Keratinocyte (primary cell): ENCODE measurements at regions not wholly inside any gene's neighbourhood (a gene's known extent, or its start where the extent isn't known, plus 50 kb on each side); places are given as distances from the start of the nearest gene placed in this dataset.
"Not testable (repeated sequence)": the region's sequence is repeated elsewhere in the genome, so short reads cannot be mapped to it uniquely, and the experiment has no call there.

ENCODE experiments used
- DNase-seq: peaks from one replicate; pipeline ENCODE4 v3.0.0-alpha.2; 2011; ENCODE audit warnings: low read depth, missing footprints, low spot score
- FAIRE-seq: peaks from 2 replicates; lab custom pipeline; 2011; peaks lifted over from hg19 to GRCh38; lab: Jason Lieb, UNC
- H2AFZ ChIP-seq: 2 replicates; pipeline ENCODE4 v1.6.0; 2012; ENCODE audit warnings: low read length, control low read depth, inconsistent platforms; ENCODE audit not compliant: control insufficient read depth
- H3K27ac ChIP-seq: 2 replicates; pipeline ENCODE4 v1.5.1; 2011; ENCODE audit warnings: low read length; ENCODE audit not compliant: control insufficient read depth, insufficient read depth
- H3K27me3 ChIP-seq: 3 replicates; pipeline ENCODE4 v1.6.0; 2011; ENCODE audit warnings: low read length; ENCODE audit not compliant: control insufficient read depth, insufficient read depth; ENCODE audit errors: extremely low read depth
- H3K36me3 ChIP-seq, 2 experiments: 2 replicates in 1 of 2; 3 replicates in 1 of 2; pipeline ENCODE4 v1.5.1; 2011; ENCODE audit warnings: low read length in 2 of 2, mild to moderate bottlenecking in 1 of 2; ENCODE audit not compliant: control insufficient read depth in 2 of 2, insufficient read depth in 2 of 2; ENCODE audit errors: extremely low read depth in 1 of 2
- H3K4me1 ChIP-seq: 3 replicates; pipeline ENCODE4 v1.5.1; 2011; ENCODE audit warnings: low read length; ENCODE audit not compliant: control insufficient read depth, insufficient read depth; ENCODE audit errors: extremely low read depth
- H3K4me2 ChIP-seq: 3 replicates; pipeline ENCODE4 v1.6.0; 2011; ENCODE audit warnings: low read depth, low read length; ENCODE audit not compliant: control insufficient read depth, insufficient read depth; ENCODE audit errors: extremely low read depth
- H3K4me3 ChIP-seq, 3 experiments: fragments of 200-600 bp in 1 of 3; sonication (generic) in 1 of 3; 2 replicates in 2 of 3; 3 replicates in 1 of 3; pipeline ENCODE4 v1.5.1; 2011 to 2016; ENCODE audit warnings: low read length in 3 of 3, mild to moderate bottlenecking in 3 of 3, control low read depth in 2 of 3, inconsistent platforms in 1 of 3, low read depth in 1 of 3, mixed read lengths in 1 of 3, mixed run types in 1 of 3, moderate library complexity in 1 of 3; ENCODE audit not compliant: control insufficient read depth in 2 of 3, insufficient read depth in 2 of 3; ENCODE audit errors: extremely low read depth in 1 of 3
- H3K79me2 ChIP-seq: 2 replicates; pipeline ENCODE4 v1.6.0; 2012; ENCODE audit warnings: low read length; ENCODE audit not compliant: control insufficient read depth, insufficient read depth
- H3K9ac ChIP-seq: 3 replicates; pipeline ENCODE4 v1.6.0; 2011; ENCODE audit warnings: low read length; ENCODE audit not compliant: control insufficient read depth, insufficient read depth; ENCODE audit errors: extremely low read depth
- H3K9me1 ChIP-seq: 3 replicates; pipeline ENCODE4 v1.6.0; 2011; ENCODE audit warnings: low read length; ENCODE audit not compliant: control insufficient read depth, insufficient read depth; ENCODE audit errors: extremely low read depth
- H3K9me3 ChIP-seq: 2 replicates; pipeline ENCODE4 v1.5.1; 2012; ENCODE audit warnings: low read depth, low read length; ENCODE audit not compliant: control insufficient read depth
- H4K20me1 ChIP-seq: 3 replicates; pipeline ENCODE4 v1.6.0; 2011; ENCODE audit warnings: low read length; ENCODE audit not compliant: control insufficient read depth, insufficient read depth; ENCODE audit errors: extremely low read depth
- EZH2 ChIP-seq: IDR thresholded peaks from one replicate; pipeline ENCODE4 v1.6.1; 2012; ENCODE audit warnings: inconsistent platforms, mild to moderate bottlenecking, low read length, moderate library complexity
- dilution Hi-C: fragments of 300-500 bp; cut with MboI; formaldehyde crosslinking; loops from one replicate; pipeline ENCODE4 v1.7.0; 2020; ENCODE audit warnings: low sequenced_read_pairs; ENCODE audit not compliant: extremely low pct_ligation_motif_present
- TF ChIP-seq, protein P1 (sequence below), 3 experiments: IDR thresholded peaks in 1 of 3; conservative IDR thresholded peaks in 1 of 3; optimal IDR thresholded peaks in 1 of 3; 2 replicates in 2 of 3; 3 replicates in 1 of 3; pipeline versions ENCODE3 to v1.5.1; 2011; ENCODE audit warnings: low read length in 3 of 3, mild to moderate bottlenecking in 3 of 3, moderate library complexity in 2 of 3, control low read depth in 1 of 3, inconsistent platforms in 1 of 3; ENCODE audit not compliant: insufficient read depth in 2 of 3; ENCODE audit errors: extremely low read depth in 1 of 3

DNA sequence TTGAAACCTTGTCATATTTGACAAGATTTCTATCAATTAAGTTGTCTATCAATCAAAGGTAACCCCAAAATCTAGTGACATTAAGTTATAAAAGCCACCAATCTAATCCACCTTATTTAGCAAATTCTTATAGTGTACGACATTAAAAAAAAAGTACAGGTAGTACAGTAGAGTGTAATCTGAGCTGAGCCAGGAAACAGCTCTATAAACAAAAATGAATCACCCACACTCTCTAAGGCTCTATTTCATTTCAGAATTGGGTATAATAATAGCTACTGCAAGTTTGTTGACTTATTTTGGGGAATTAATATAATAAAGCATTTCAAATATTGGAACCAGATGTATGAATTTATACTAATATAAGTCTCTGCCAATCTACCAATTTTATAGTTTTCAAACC is 342.4 kb upstream of the FLRT2 start:
- H3K9ac ChIP-seq: no peak overlapping the region
- H3K9me3 ChIP-seq: no peaks in the 10 kb centered on the region
- dilution Hi-C loops: no loop called here
- H3K9me1 ChIP-seq: no peaks in the 10 kb centered on the region
- H3K4me2 ChIP-seq: no peak overlapping the region
- no peak for DNase-seq
- H2AFZ ChIP-seq: no peak overlapping the region
- H3K36me3 ChIP-seq: no peaks in the 10 kb centered on the region
- no peaks in the 10 kb centered on the region for H4K20me1 ChIP-seq
- no peaks in the 10 kb centered on the region for H3K27me3 ChIP-seq
- H3K27ac ChIP-seq: no peak overlapping the region
- FAIRE-seq: peak; percentile 32
- peaks cover 14% of the 10 kb centered on the region for H3K4me1 ChIP-seq
- TF ChIP-seq, protein P1, sequence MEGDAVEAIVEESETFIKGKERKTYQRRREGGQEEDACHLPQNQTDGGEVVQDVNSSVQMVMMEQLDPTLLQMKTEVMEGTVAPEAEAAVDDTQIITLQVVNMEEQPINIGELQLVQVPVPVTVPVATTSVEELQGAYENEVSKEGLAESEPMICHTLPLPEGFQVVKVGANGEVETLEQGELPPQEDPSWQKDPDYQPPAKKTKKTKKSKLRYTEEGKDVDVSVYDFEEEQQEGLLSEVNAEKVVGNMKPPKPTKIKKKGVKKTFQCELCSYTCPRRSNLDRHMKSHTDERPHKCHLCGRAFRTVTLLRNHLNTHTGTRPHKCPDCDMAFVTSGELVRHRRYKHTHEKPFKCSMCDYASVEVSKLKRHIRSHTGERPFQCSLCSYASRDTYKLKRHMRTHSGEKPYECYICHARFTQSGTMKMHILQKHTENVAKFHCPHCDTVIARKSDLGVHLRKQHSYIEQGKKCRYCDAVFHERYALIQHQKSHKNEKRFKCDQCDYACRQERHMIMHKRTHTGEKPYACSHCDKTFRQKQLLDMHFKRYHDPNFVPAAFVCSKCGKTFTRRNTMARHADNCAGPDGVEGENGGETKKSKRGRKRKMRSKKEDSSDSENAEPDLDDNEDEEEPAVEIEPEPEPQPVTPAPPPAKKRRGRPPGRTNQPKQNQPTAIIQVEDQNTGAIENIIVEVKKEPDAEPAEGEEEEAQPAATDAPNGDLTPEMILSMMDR (optimal IDR thresholded peaks at IDR 0.05 in 1 of 3, IDR thresholded peaks at IDR 0.05 in 1 of 3, conservative IDR thresholded peaks at IDR 0.05 in 1 of 3; ENCODE audit: extremely low read depth in 1 of 3, insufficient read depth in 2 of 3, low read length in 3 of 3): no peak
- no peak for TF ChIP-seq EZH2
- no peak overlapping the region for H3K4me3 ChIP-seq
- no peaks in the 10 kb centered on the region for H3K79me2 ChIP-seq

DNA sequence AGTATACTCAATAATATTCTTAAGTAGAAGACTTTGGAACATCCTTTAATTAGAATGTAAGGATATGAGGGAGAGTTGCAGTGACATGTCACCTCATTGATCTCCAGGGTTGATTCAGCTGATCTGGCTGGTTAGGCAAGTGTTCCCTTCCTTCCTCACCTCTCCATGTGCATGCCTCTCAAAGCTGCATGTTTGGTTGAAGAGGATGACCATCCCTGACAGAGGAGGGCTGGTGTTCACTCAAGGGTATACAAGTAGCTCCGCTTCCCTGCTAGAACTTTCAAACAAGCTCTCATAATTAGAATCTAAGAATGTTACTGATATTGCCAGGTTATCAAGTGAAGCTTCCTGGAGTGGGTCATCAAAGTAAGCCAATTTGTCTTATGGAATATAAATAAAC is 341.1 kb upstream of the FLRT2 start:
- Histone ChIP-seq H3K4me2 (peak overlapping the region; percentile 25), H3K79me2 (no peaks in the 10 kb centered on the region), H3K4me1 (peaks cover 14% of the 10 kb centered on the region), H3K9me1 (no peaks in the 10 kb centered on the region), H4K20me1 (no peaks in the 10 kb centered on the region), H3K4me3 (no peak overlapping the region), H3K9ac (no peak overlapping the region), H3K36me3 (no peaks in the 10 kb centered on the region), H3K9me3 (no peaks in the 10 kb centered on the region), H3K27ac (peak overlapping the region; percentile 15), H2AFZ (no peak overlapping the region), H3K27me3 (no peaks in the 10 kb centered on the region)
- dilution Hi-C loops: no loop called here
- DNase-seq (no peak), FAIRE-seq (no peak)
- TF ChIP-seq, protein P1 (optimal IDR thresholded peaks at IDR 0.05 in 1 of 3, IDR thresholded peaks at IDR 0.05 in 1 of 3, conservative IDR thresholded peaks at IDR 0.05 in 1 of 3; ENCODE audit: extremely low read depth in 1 of 3, insufficient read depth in 2 of 3, low read length in 3 of 3): no peak
- TF ChIP-seq EZH2: no peak

- H3K9me1 ChIP-seq, H3K9me3 ChIP-seq, H3K27me3 ChIP-seq, H3K79me2 ChIP-seq, H3K4me3 ChIP-seq, H3K9ac ChIP-seq, H2AFZ ChIP-seq, dilution Hi-C loops, H4K20me1 ChIP-seq, H3K36me3 ChIP-seq: not testable (repeated sequence)
- Histone ChIP-seq H3K4me1 (peaks cover 14% of the 10 kb centered on the region), H3K27ac (peak overlapping the region; percentile 15), H3K4me2 (peak overlapping the region; percentile 25)
- FAIRE-seq (peak; percentile 100), DNase-seq (peak; percentile 55)
Observed at GRCh38 chr14:85189253-85189652, 340.7 kb upstream of the FLRT2 start.
